HFF-Myc (cell line): ENCODE measurements at regions not wholly inside any gene's neighbourhood (a gene's known extent, or its start where the extent isn't known, plus 50 kb on each side); places are given as distances from the start of the nearest gene placed in this dataset.

Source experiments
- DNase-seq: peaks from one replicate; pipeline ENCODE4 v3.0.0-alpha.2; 2011; ENCODE audit warnings: low read depth; ENCODE audit errors: extremely low read depth
- H3K4me3 ChIP-seq: replicated peaks from 2 replicates; pipeline ENCODE4 v1.5.1; 2011; ENCODE audit warnings: low read depth, mild to moderate bottlenecking, control low read depth, low read length
- CTCF ChIP-seq: IDR thresholded peaks from 2 replicates; pipeline ENCODE4 v1.5.1; 2012; ENCODE audit warnings: mild to moderate bottlenecking, low read depth, low read length, control low read depth; ENCODE audit errors: missing control alignments

- TF ChIP-seq CTCF = no peak
- no peak overlapping the region for H3K4me3 ChIP-seq
- DNase-seq = no peak
These were observed 277.6 kb downstream of the CLIC5 start for GRCh38 chr6:45738057-45738455.

GRCh38 chr6:45737331-45738056, 278.2 kb downstream of the CLIC5 start:
- TF ChIP-seq CTCF = no peak
- no peak for DNase-seq
- H3K4me3 ChIP-seq = no peak overlapping the region

- no peak for DNase-seq
- H3K4me3 ChIP-seq = no peak overlapping the region
- no peak for TF ChIP-seq CTCF
These were observed 279.5 kb downstream of the CLIC5 start for GRCh38 chr6:45736134-45736533.

- no peak for DNase-seq
- TF ChIP-seq CTCF = no peak
- H3K4me3 ChIP-seq = no peak overlapping the region
These were observed 282.9 kb downstream of the CLIC5 start for GRCh38 chr6:45732731-45733130.

GRCh38 chr6:45730232-45730631, 285.4 kb downstream of the CLIC5 start:
- H3K4me3 ChIP-seq = no peak overlapping the region
- DNase-seq = no peak
- TF ChIP-seq CTCF = no peak

GRCh38 chr6:45728674-45729073, 287.0 kb downstream of the CLIC5 start:
- no peak for TF ChIP-seq CTCF
- DNase-seq = no peak
- H3K4me3 ChIP-seq = no peak overlapping the region
